IPS-NIHi7 (cell line): ENCODE measurements at regions not wholly inside any gene's neighbourhood (a gene's known extent, or its start where the extent isn't known, plus 50 kb on each side); places are given as distances from the start of the nearest gene placed in this dataset.
"Not testable (repeated sequence)": the region's sequence is repeated elsewhere in the genome, so short reads cannot be mapped to it uniquely, and the experiment has no call there.

Source experiments
- DNase-seq: peaks from one replicate; pipeline ENCODE4 v3.0.0; 2012; ENCODE audit warnings: mixed read lengths; ENCODE audit errors: extremely low spot score

DNA sequence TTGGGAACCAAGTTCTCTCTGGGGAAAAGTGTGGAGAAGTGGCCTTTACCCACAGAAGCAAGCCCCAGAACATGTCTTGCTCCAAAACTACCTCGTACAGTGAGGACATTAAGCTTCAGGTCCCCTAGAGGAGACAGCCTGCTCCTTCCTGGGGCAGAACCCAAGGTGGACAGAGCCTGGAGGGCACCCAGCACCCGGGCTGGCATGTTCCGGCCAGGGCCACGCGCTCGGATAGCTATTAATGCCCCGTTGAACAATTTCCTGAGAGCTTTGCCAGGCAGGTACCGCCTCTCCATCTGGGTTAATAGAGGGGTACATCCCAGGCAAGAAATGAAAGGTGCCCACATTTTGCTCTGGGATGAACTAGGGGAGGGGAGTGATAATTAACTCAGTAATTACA, 169.0 kb upstream of the GRK3 start:
- no peak for DNase-seq

DNA sequence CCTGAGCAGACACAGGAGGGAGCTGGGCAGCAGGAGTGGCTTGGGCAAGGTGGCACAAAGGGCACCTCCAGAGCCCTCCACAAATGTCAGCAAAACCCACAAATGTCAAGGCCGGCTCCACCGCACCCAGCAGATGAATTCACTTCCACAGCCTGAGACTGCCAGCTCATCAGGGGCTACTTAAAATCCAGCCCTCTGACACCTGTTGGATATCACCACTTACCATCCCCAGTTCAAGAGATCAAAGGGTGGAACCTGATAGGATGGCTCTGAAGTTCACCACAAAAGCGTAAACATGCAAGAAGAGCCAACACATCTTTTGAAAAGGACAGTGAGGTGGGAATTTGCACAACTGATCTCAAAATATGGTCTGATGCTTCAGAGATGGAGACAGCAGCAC, 168.6 kb upstream of the GRK3 start:
- no peak for DNase-seq

DNA sequence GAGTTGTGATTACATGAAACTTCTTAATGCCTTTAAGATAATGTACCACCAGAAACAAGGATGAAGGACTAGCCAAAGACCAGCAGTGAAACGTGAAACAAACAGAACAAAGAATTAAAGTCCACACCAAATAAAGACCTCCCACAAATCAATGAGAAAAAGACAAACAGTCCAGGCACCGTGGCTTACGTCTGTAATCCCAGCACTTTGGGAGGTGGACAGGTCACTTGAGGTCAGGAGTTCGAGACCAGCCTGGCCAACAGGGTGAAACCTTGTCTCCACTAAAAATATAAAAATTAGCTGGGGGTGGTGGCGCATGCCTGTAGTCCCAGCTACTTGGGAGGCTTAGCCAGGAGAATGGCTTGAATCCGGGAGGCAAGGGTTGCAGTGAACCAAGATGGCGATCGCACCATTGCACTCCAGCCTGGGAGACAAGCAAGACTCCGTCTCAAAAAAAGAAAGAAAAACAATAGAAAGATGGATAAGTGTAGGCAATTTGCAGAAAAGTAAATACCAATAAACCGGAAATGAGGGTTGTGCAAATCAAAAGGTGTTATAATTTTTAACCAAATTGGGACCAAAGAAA, 167.8 kb upstream of the GRK3 start:
- no peak for DNase-seq

DNA sequence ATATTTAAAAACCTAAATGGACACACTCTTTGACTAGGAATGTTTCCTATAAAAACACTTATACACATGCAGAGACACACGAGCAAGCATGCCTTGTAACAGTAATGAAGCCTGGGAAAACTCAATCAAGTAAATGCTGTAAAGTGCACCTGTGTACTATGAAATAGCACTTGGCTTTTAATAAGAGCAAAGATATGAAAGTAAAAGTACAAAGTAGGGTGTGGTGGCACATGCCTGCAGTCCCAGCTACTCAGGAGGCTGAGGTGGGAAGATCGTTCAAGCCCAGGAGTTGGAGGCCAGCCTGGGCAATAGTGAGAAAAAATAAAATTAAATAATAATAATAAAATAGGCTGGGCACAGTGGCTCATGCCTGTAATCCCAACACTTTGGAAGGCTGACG, 166.9 kb upstream of the GRK3 start:
- no peak for DNase-seq

DNA sequence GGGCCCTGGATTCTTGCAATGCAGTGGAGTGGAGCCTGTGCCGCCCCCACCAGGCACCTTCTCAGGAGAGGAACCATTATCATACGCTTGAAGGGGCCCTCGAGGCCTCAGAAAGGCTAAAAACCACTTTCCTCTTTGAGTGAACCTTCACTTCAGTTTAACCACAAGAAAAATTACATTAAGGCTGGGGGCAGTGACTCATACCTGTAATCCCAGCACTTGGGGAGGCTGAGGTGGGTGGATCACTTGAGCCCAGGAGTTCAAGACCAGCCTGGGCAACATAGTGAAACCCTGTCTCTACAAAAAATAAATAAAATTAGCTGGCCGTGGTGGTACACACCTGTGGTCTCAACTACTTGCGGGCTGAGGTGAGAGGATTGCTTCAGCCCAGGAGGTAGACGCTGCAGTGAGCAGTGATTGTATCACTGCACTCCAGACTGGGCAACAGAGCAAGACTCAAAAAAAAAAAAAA, 165.8 kb upstream of the GRK3 start:
- not testable (repeated sequence) for DNase-seq

DNA sequence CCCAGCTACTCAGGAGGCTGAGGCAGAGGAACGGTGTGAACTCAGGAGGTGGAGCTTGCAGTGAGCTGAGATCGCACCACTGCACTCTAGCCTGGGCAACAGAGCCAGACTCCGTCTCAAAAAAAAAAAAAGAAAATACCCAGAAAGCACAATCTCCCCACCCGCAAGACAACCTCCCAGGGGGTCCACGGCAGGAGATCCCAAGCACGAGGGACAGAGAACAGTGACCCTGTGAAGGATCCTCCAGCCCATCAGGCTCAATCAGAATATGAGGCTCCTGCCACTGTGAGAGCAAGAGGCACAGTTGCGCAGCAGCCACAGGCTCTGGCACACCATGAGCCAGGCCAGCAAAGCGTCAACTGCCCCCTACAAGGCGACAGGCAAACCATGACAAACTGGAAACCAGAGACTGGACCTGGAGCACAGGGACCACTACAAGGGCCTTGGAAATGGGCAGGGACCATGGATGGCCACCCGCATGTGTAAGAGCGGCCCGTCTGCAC, 164.8 kb upstream of the GRK3 start:
- no peak for DNase-seq

DNA sequence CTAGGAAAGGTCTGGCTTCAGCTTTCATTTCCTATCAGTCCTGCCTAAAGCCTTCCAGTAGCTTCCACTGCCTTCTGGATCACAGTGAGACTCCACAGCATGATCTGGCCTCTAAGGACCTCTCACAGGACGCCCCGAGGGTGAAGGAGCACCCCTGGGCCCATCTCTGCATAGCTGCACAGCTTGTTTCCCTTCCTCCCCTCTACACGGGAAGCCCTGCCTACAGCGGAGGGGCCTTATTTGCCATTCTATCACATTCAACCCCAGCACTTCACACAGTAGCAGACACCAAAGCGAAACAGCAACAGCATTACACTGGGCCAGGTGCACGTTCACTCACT, 162.3 kb upstream of the GRK3 start:
- DNase-seq = no peak

DNA sequence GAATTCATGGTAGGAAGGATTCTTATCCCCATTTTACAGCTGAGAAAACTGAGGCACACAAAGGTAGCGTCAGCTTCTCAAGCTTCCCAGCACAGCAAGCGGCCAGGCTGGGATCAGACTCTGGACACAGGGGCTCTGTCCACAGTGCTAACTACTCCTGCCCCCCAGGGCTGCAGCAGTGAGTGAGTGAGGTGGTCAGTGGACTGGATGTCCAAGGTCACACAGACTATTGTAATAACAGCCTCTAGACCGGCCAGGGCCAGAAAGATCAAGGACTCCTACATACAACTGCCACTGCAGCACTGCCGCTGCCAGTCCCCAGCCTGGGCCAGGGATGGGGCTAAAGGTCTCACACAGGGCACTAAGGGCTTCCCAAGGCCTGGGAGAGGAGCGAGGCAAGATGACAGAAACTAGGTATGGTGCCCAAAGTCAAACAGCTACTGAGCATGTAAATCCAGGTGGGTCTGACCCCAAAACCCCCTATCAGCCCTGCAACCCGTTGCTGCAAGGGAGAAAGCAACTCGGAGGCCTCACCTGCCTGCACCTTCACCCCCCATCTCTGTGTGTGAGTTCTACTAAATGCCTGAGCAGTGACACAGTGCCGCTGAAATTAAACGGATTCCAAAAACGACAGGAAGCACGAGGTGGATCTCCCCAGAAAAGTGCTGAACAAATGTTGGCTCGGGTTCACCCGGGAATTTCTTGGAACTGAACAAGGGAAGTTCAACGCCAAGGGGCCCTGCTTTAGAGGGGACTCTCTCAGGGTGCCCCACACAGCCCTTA, 161.8 kb upstream of the GRK3 start:
- DNase-seq = no peak

DNA sequence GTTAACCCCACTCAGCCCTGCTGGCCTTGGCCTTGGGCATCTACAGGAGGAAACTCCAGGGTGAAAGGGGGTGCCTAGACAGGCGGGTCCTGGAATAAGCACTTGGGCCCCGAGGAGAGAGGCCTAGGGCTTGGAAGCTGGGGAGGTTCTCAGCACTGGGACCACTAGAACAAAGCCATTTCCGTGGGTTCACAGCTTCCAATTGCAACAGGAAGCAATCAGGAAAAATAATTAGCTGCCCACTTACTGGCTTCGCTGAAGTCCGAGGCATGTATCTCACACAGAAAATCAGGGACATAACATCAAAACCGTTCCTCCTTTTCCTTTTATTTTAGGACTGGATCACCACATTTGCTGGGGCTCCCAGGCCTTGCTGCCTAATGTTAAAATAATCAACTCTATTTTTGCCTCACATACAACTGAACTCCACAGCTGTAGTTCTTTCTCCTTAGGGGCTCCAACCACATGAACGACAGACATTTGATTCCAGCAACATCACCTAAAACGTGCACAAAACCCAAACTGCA, 161.1 kb upstream of the GRK3 start:
- no peak for DNase-seq

DNA sequence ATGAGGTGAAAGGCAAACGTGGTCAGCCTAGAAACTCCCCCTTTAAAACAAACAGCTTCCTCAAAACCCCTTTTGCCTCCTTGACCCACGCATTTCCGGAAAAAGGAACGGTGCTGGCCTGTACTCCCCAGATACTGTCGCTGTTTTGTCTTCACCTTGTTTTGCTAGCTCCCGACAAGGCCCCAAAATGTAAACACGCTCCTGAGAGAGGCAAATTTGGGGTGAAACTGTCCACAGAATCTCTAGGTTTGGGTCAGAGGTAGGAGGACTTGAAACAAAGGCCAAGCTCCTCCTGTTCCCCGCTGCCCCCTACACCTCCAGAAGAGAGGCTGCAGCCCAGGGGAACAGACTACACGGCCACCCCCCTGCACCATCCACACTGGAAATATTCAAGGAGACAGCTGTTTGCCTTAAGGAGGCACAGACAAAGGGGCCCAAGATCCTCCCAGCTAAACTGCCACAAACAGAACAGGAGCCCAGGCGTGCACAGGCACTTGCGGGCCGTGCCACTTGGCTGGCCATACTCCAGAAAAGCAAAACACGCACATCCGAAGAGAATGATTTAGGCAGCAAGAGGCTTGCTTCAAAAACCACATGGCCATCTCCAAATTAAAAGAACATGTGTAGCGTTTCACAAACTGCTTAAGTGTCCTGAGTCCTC, 160.5 kb upstream of the GRK3 start:
- no peak for DNase-seq

DNA sequence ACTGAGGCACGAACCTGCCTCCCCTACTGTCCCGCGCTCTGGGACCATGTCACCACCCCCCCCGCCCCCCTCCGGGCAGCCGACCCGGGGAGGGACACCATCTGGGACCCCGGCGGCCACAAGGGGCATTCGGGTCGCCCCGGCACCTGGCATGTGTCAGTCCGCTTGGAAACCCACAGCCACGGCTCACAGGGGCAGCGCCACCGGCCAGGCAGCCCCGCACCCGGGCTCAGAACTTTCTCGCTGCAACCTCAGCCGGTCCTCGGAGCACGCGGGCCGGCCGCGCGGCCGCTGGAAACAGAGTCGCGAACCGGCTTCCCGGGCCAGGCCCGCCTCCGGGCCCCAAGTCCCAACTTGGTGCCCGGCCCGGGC, 159.9 kb upstream of the GRK3 start:
- DNase-seq = no peak

DNA sequence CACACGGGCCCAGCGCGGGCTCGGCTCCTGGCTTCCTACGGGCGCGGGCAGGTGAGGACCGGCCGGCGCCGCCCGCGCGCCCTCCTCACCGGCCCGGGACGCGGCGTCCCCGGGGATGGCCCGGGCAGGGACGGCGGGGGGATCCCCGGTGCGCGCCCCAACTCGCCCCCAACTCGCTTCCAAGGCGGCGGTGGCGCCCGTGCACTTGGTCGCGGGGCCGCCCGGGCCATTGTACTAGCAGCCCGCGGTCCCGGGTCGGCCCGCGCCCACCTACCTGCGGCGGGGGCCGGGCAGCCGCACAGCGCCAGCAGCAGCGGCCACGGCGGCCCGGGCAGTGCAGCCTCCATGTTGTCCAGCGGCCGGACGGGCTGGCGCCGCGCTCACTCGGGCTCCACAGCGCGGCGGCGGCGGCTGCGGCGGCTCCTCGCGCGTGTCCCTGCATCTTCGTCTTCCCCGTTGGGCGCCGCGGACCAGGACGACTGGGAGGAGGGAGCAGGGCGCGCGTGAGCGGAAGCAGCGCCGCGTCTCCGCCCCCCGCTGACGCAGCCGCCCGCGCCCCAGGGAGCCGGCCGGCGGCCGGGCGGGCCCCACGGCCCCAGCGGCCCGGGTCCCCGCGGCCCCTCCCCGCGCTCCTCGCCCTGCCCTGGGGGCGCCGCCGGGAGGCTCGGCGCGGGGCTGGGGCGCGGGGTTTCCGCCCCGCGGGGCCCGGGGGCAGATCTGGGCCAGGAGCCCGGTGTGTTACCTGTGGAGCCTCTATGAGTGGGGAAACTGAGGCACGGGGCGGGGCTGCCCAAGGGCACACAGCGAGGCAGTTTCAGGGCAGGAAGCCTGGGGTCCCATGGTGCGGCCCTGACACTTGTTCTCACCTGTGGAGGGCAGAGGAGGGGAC, 159.3 kb upstream of the GRK3 start:
- DNase-seq = no peak

DNA sequence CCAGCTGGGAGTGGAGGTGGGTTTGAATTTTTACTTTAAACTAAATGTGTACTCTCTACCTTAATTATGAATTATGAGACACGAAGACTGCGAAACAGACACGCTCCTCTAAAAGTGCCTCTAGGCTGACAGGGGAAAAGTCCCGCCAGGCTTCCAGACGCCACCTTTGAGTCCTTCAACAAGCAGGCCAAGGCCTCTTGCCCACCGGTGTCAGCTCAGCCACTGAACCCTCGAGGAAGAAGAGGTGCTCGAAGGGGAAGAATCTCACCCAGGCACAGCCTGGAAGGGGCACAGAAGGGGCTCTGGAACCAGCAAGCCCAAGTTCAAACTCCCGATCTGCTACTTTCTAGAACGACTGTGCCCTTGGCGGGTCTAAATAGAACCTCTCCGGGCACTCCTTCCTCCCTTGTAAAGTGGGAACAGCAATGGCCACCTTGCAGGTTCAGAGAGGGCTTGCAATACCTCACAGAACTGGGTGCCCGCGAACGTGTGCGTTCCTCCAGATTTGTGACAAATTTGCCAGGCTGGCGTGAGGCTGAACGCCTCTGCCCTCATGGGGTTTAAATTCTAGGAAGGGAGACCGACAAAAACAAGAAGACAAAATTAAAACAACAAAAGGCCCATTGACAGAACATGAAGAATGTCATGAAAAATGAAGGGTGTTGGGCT, 158.5 kb upstream of the GRK3 start:
- DNase-seq = no peak

DNA sequence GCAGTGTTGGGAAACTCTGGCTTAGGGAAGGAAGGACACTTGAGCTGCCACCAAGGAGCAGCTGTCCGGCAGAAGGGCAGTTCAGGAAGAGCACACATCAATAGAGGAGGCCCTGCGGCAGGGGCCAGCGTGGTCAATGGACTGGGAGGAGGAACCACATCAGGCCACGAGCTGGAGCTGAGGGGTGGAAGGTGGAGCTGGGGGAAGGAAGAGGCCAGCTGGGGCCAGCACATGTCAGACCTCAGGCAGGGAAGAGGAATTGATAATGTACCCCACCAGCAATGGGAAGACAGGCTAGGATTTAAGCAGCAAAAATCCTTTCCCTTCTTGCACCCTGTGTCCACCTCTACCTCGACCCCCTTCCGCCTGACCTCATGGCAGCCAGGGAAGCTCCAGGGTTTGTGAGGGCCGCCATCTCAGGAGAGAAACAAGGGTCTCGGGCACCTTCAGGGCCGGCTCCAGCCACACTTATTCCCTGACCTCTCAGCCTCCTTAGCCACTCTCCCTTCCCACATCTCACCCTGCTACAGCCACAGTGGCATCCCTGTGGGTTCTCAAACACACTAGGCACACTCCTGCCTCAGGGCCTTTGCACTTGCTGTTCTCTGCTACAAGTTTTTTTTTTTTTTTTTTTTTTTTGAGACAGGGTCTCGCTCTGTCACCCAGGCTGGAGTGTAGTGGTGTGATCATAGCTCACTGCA, 157.8 kb upstream of the GRK3 start:
- no peak for DNase-seq

DNA sequence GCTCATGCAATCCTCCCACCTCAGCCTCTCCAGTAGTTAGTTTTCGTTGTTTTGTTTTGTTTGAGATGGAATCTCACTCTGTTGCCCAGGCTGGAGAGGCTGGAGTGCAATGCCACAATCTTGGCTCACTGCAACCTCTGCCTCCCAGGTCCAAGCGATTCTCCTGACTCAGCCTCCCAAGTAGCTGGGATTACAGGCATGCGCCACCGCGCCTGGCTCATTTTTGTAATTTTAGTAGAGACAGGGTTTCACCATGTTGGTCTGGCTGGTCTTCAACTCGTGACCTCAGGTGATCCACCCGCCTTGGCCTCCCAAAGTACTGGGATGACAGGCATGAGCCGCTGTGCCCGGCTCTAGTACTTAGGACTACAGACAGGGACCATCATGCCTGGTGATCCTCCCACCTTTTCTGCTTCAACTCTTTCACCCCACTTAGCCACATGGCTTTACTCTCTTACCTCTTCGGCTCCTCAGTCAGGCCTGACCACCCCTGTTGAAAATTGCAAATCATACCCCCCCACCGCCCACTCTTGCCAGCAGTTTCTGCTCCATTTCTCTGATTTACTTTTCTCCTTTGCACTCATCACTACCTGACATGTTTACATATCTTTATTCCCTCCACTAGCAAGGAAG, 157.1 kb upstream of the GRK3 start:
- DNase-seq = no peak

DNA sequence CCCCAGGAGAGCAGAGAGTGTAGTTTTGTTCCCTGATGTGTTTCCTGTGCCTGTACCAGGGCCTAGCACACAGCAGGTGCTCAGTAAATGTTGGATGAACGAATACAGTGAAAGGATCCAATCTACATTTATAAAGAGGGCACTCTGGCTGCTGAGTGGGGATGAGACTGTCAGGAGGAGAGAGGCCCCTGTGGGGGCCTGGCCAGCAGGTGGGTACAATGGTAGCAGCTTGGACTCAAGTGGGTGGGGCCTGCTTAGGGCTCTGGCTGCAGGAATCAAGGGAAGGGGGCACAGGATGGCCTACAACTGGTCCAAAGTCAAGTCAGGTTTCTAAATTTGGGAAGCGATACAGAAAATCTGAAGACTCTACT, 156.6 kb upstream of the GRK3 start:
- no peak for DNase-seq

DNA sequence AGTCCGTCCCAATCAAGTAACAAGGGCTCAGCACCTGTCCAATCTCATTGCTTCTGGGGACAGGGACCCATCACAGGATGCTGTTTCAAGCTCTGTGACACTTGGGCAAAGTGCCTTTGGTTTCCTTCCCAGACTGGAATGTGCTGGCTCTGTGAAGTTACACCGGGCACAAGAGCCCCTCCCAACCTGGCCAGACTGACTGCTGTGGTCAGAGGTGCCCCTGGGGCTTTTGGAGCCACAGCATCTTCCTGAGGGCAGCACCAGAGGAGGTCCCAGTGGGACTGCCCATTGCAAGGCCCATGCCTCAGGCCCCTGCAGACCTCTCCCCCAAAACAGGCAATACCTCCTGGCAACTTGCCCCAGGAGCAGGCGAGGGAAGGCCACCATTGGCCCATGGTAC, 155.2 kb upstream of the GRK3 start:
- DNase-seq = no peak

DNA sequence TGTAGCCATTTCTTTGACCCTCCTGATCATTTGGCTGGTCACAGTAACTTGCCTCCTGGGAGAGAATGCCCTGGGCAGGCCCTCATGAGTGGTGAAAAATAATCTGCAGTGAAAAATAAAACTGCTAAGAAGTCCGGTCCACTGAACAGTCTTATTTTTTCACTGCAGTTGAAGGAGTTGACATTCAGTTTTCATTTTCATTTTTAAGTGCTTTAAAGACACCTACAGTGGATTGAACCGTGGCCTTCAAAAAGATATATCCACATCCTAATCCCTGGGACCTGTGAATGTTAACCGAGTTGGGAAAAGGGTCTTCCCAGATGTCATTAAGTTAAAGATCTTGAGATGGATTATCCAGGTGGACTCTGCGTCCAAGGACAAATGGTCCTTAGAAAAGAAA, 153.6 kb upstream of the GRK3 start:
- no peak for DNase-seq

DNA sequence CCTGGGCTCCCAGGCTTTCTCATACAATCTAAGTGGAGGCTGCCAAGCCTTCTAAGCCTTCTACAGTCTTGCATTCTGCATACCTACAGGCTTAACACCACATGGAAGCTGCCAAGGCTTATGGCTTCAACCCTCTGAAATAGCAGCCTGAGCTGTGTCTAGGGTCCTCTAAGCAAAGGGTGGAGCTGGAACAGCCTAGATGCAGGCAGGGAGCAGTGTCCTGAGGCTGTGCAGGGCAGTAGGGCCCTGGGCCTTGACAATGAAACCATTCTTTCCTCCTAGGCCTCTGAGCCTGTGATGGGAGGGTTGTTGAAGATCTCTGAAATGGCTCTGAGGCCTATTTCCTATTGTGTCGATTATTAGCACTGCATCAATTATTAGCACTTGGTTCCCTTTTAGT, 150.9 kb upstream of the GRK3 start:
- DNase-seq = no peak

DNA sequence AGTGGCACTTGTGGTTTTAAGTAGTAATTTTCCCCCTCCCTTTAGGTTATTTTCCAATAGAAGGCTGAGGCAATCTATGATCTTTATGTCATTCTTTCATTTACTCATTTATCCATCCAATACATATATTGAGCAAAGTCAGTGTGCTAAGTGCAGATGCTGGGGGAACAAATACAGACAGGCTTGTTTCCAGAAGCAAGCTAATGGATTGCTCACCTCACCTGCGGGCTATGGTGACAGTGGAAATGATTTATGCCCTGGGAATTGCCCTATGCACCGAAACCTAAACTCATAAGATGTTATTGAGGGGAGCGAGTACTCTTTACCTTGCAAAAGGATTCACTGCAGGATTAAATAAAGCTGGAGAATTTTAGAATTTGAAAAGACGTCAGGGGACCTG, 148.7 kb upstream of the GRK3 start:
- DNase-seq = not testable (repeated sequence)
